NCI-H128 (cell line): ENCODE measurements at regions not wholly inside any gene's neighbourhood (a gene's known extent, or its start where the extent isn't known, plus 50 kb on each side); places are given as distances from the start of the nearest gene placed in this dataset.
A peak's percentile ranks its signal among the peaks of the same experiment; 100 is the strongest.
"Not testable (repeated sequence)": the region's sequence is repeated elsewhere in the genome, so short reads cannot be mapped to it uniquely, and the experiment has no call there.

ENCODE experiments used
- DNase-seq: peaks from one replicate; lab custom pipeline; 2025; ENCODE audit not compliant: unreplicated experiment; lab: John Stamatoyannopoulos, UW

GRCh38 chr13:99074693-99075092, 96.8 kb upstream of the DOCK9 start:
- DNase-seq: no peak

- DNase-seq: no peak
Measured at GRCh38 chr13:99075268-99076191, 97.7 kb upstream of the DOCK9 start.

- no peak for DNase-seq
Measured at GRCh38 chr13:99078017-99078771, 100.3 kb upstream of the DOCK9 start.

- DNase-seq: no peak
Measured at GRCh38 chr13:99080131-99080530, 102.3 kb upstream of the DOCK9 start.

- no peak for DNase-seq
Measured at GRCh38 chr13:99083981-99084380, 106.1 kb upstream of the DOCK9 start.

- DNase-seq: no peak
Measured at GRCh38 chr13:99085139-99085807, 107.4 kb upstream of the DOCK9 start.

GRCh38 chr13:99085808-99086266, 108.0 kb upstream of the DOCK9 start:
- DNase-seq: no peak

GRCh38 chr13:99086267-99087097, 108.6 kb upstream of the DOCK9 start:
- DNase-seq: no peak

- peak; percentile 93 for DNase-seq
Measured at GRCh38 chr13:99087098-99087953, 109.5 kb upstream of the DOCK9 start.

- peak; percentile 21 for DNase-seq
Measured at GRCh38 chr13:99087954-99088491, 110.2 kb upstream of the DOCK9 start.

GRCh38 chr13:99093997-99094396, 106.7 kb upstream of the UBAC2 start:
- no peak for DNase-seq

GRCh38 chr13:99101831-99102230, 98.8 kb upstream of the UBAC2 start:
- DNase-seq: not testable (repeated sequence)

GRCh38 chr13:99103536-99103935, 97.1 kb upstream of the UBAC2 start:
- no peak for DNase-seq

- no peak for DNase-seq
Measured at GRCh38 chr13:99104396-99104795, 96.3 kb upstream of the UBAC2 start.

GRCh38 chr13:99105160-99105559, 95.5 kb upstream of the UBAC2 start:
- no peak for DNase-seq

- no peak for DNase-seq
Measured at GRCh38 chr13:99113351-99113750, 87.3 kb upstream of the UBAC2 start.

- no peak for DNase-seq
Measured at GRCh38 chr13:99118179-99118578, 82.5 kb upstream of the UBAC2 start.

- DNase-seq: no peak
Measured at GRCh38 chr13:99119656-99120055, 81.0 kb upstream of the UBAC2 start.

GRCh38 chr13:99120751-99121150, 79.9 kb upstream of the UBAC2 start:
- no peak for DNase-seq
